Heart left ventricle (tissue), 16 donors: ENCODE measurements at regions not wholly inside any gene's neighbourhood (a gene's known extent, or its start where the extent isn't known, plus 50 kb on each side); places are given as distances from the start of the nearest gene placed in this dataset.

Source experiments
- ATAC-seq, 4 donors: fragments of 200-7000 bp; cut with Tn5 transposase; one replicate each; pipeline ENCODE4 v1.9.1; 2020 to 2022; ENCODE audit warnings: moderate library complexity in 4 of 4, mild to moderate bottlenecking in 3 of 4, moderate number of reproducible peaks in 1 of 4
- DNase-seq, 5 donors: peaks; one replicate each; pipeline ENCODE4 v3.0.0-alpha.2; 2020
- H3K27ac ChIP-seq, 12 donors: fragments of 200-600 bp; sonication (generic) in 4 of 12; one replicate each; pipeline versions ENCODE4 v1.5.0 to v1.8.0; 2016 to 2022; ENCODE audit warnings: mild to moderate bottlenecking in 2 of 12
- H3K27me3 ChIP-seq, 9 donors: fragments of 200-600 bp; sonication (generic) in 2 of 9; one replicate each; pipeline versions ENCODE4 v1.5.1 to v1.8.0; 2016 to 2022; ENCODE audit warnings: mild to moderate bottlenecking in 3 of 9
- H3K36me3 ChIP-seq, 9 donors: fragments of 200-600 bp; sonication (generic) in 2 of 9; one replicate each; pipeline versions ENCODE4 v1.5.0 to v1.8.0; 2018 to 2022; ENCODE audit warnings: mild to moderate bottlenecking in 2 of 9
- H3K4me1 ChIP-seq, 12 donors: fragments of 200-600 bp; sonication (generic) in 4 of 12; one replicate each; pipeline versions ENCODE4 v1.5.0 to v1.8.0; 2016 to 2022; ENCODE audit warnings: mild to moderate bottlenecking in 3 of 12
- H3K4me3 ChIP-seq, 12 donors: fragments of 200-600 bp; sonication (generic) in 4 of 12; one replicate each; pipeline versions ENCODE4 v1.5.0 to v1.8.0; 2017 to 2022; ENCODE audit warnings: mild to moderate bottlenecking in 9 of 12, moderate library complexity in 4 of 12
- H3K9me3 ChIP-seq, 12 donors: fragments of 200-600 bp; sonication (generic) in 4 of 12; one replicate each; pipeline versions ENCODE4 v1.5.0 to v1.8.0; 2016 to 2022; ENCODE audit warnings: mild to moderate bottlenecking in 1 of 12
- POLR2A ChIP-seq, 2 donors: fragments of 450-650 bp; IDR thresholded peaks; one replicate each; pipeline ENCODE4 v1.6.1; 2017; ENCODE audit warnings: antibody characterized with exemption in 2 of 2, mild to moderate bottlenecking in 2 of 2, moderate library complexity in 2 of 2
- WGBS, 4 donors: extraction: QIAGEN DNeasy Blood & Tissue Kit in 2 of 4; methylation state at CpG; one replicate each; pipeline versions ENCODE4 v1.1.5 to v1.1.7; 2013 to 2018; 5-methylcytosine and 5-hydroxymethylcytosine counted together
- intact Hi-C, 10 donors: fragments of 100-400 bp; cut with DNase I; formaldehyde crosslinking; loops; one replicate each; pipeline versions ENCODE4 v1.11.1 to v1.14.2; 2022
- TF ChIP-seq, protein P1 (sequence below), 12 donors: fragments of 200-600 bp; sonication (generic) in 4 of 12; IDR thresholded peaks; one replicate each; pipeline versions ENCODE4 v1.5.0 to v1.8.0; 2018 to 2022; ENCODE audit warnings: antibody characterized with exemption in 12 of 12, mild to moderate bottlenecking in 5 of 12
- donor health status: ischemic (EF 13 %, LVEDD 7.1; RV severe dilation, severe dysfunction).
- donor health status: healthy with polysubstance abuse.
- donor health status: DM: no; HTN: yes; CAD: no.
- donor health status: DM: no; HTN: no; CAD: no.
- donor health status: ischemic (EF 25% LVEDD 6.9; RV normal size, moderate dysfunction).
- donor health status: ischemic (EF 25% LVEDD 5.7; RV mildly dilated, moderate dysfunction).
- donor health status: healthy.
- donor health status: DM: yes; HTN: yes; CAD: no.
- donor health status: ischemic (EF 35%, LVEDD 5.7; RV mildly dilated, moderate dysfunction).
- donor health status: nonischemic (EF 11% LVEDD 7.7; RV severe dilation, severe dysfunction).
- donor health status: DM: yes; HTN: yes; CAD: no.
- donor health status: PGD.
- donor health status: ischemic (EF 29% LVEDD 5.4; RV normal size, mild dysfunction).
- donor health status: nonischemic (EF 23%, LVEDD 6.1; RV moderate dilation, normal function).

DNA sequence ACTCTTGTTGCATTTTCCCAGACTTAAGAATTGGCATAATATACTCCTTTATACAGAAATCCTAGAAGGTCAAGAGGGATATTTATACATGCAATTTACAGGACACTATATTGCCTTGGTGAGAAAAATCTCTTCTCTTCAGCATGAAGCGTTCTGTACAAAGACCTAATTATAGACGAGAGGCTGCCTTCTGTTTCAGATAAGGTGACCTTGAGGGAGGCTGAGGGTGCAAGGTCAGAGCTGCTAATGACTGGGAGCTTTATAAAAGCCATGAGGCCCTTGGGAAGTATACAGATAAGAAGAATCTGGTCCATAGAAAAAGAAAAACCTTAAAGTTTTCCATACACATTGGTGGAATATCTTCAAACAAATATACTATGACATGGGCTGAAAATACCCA lies 156.3 kb upstream of the SOX9 start:
- Histone ChIP-seq H3K4me1 (peaks cover 0 to 20% (median 0%) of the 10 kb centered on the region in 12 donors), H3K9me3 (peaks cover 0 to 3% (median 0%) of the 10 kb centered on the region in 12 donors), H3K4me3 (no peak overlapping the region), H3K27ac (peak overlapping the region in 7 of 12 donors; percentile 26 to 82 (median 58)), H3K36me3 (no peaks in the 10 kb centered on the region), H3K27me3 (no peaks in the 10 kb centered on the region)
- intact Hi-C loops, result loop anchor here in 6 of 10 donors (5.0 to 10.0 kb wide), 3 partner anchors 150 to 570 kb away; no protein-coding TSS in a partner anchor
- DNase-seq (no peak), ATAC-seq (peak; percentile 42 to 71 (median 68))
- WGBS, 4 donors, result 20 to 29% (median 24%) methylated on average over 2 of the region's 2 CpGs
- no peak for TF ChIP-seq POLR2A (IDR thresholded peaks at IDR 0.05)
- TF ChIP-seq, protein P1, sequence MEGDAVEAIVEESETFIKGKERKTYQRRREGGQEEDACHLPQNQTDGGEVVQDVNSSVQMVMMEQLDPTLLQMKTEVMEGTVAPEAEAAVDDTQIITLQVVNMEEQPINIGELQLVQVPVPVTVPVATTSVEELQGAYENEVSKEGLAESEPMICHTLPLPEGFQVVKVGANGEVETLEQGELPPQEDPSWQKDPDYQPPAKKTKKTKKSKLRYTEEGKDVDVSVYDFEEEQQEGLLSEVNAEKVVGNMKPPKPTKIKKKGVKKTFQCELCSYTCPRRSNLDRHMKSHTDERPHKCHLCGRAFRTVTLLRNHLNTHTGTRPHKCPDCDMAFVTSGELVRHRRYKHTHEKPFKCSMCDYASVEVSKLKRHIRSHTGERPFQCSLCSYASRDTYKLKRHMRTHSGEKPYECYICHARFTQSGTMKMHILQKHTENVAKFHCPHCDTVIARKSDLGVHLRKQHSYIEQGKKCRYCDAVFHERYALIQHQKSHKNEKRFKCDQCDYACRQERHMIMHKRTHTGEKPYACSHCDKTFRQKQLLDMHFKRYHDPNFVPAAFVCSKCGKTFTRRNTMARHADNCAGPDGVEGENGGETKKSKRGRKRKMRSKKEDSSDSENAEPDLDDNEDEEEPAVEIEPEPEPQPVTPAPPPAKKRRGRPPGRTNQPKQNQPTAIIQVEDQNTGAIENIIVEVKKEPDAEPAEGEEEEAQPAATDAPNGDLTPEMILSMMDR (IDR thresholded peaks at IDR 0.05), result no peak

DNA sequence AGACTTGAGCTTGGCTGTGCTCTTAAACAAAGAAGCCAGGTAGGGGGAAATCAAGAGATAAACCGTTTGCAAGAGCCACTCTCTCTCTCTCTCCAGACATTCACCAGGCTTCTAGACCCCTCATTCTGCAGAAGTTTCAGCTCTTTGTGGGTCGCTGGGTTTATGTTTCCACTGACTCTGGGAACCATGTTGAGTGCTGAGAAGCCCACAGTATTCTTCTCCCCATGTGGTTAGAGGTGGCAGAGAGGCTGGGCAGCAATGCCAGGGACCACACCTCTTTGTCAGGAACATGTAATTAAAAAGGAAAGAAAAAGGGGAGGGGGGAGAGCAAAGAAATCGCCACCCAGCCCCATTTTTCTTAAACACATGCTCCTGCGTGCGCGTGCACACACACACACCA lies 154.8 kb upstream of the SOX9 start:
- Histone ChIP-seq H3K27ac (peak overlapping the region in 11 of 12 donors; percentile 21 to 82 (median 62)), H3K27me3 (no peaks in the 10 kb centered on the region), H3K4me1 (peaks cover 0 to 20% (median 0%) of the 10 kb centered on the region in 12 donors), H3K4me3 (no peak overlapping the region), H3K36me3 (no peaks in the 10 kb centered on the region), H3K9me3 (no peaks in the 10 kb centered on the region)
- TF ChIP-seq POLR2A (IDR thresholded peaks at IDR 0.05), result no peak
- TF ChIP-seq, protein P1 (IDR thresholded peaks at IDR 0.05), result no peak
- DNase-seq, result no peak
- intact Hi-C loops, result loop anchor here in 5 of 10 donors (5.0 to 10.0 kb wide), 3 partner anchors 149 to 569 kb away; no protein-coding TSS in a partner anchor
- 62 to 67% (median 63%) methylated on average over 6 of the region's 6 CpGs for WGBS, 4 donors
- peak in 3 of 4 donors; percentile 11 to 21 (median 14) for ATAC-seq

DNA sequence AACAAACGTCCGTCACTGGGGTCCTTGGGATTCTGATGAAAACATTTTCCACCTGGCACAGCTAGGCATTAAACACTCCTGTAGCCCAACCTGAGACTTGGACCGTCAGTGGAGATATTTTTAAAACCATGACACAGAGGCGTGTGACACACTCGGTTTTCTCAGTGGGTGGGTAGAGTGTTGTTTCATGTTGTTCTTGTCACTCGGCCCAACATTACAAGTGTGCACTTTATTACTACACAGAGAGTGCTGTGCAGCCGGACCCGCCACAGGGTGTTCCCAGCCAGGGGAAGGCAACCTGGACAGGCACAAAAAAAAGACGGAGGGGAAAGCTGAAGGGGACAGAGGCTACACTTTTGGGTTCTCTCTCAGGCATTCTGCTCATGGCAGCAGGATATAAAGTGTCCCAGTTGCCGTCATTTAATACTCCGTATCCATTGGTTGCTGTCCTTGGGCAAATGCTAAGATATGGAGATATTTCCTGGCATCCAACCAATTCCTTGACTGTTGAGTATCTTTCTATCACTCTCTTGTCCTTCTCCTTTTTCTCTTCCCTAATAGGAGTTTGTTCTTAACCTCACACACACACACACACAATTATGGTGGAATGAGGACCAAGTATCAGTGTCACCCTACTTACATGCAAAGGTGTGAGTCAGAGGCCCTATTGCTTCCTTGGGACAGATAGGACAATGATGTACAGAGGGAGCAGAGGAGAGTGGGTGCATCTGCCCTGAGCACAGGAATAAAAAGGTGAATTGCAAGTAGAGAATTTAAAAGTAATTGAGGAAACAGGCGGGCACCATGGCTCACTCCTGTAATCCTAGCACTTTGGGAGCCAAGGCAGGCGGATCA lies 154.1 kb upstream of the SOX9 start:
- Histone ChIP-seq H3K4me3 (no peak overlapping the region), H3K9me3 (no peaks in the 10 kb centered on the region), H3K27me3 (no peaks in the 10 kb centered on the region), H3K4me1 (peaks cover 0 to 20% (median 0%) of the 10 kb centered on the region in 12 donors), H3K36me3 (no peaks in the 10 kb centered on the region), H3K27ac (peak overlapping the region in 11 of 12 donors; percentile 21 to 82 (median 62))
- DNase-seq (peak in 4 of 5 donors; percentile 28 to 60 (median 36)), ATAC-seq (peak; percentile 94 to 95 (median 94))
- TF ChIP-seq POLR2A (IDR thresholded peaks at IDR 0.05), result no peak
- TF ChIP-seq, protein P1 (IDR thresholded peaks at IDR 0.05), result no peak
- 47 to 57% (median 51%) methylated on average over 13 of the region's 13 CpGs for WGBS, 4 donors
- intact Hi-C loops, result loop anchor here in 5 of 10 donors (5.0 to 10.0 kb wide), 3 partner anchors 148 to 568 kb away; no protein-coding TSS in a partner anchor

DNA sequence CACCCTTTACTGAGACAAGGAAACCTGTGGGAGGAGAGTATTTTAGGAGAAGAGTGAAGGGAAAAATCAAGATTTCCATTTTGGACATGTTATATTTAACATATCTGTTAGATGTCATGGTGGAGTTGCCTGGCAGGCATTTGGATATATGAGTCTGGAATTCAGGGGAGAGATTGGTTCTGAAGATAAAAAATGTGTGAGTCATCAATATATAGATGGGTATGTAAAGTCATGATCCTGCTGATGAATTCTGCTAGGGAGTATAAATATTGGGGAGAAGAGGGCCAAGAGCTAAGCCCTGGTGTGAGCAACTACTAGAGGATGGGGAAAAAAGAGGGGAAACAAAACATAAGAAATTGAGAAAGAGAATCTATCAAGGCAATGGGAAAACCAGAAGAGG lies 151.3 kb upstream of the SOX9 start:
- H3K27me3 ChIP-seq, result no peaks in the 10 kb centered on the region
- no peak for DNase-seq
- no peaks in the 10 kb centered on the region for H3K36me3 ChIP-seq
- ATAC-seq, result no peak
- H3K9me3 ChIP-seq, result no peaks in the 10 kb centered on the region
- H3K27ac ChIP-seq, result no peak overlapping the region
- no peak overlapping the region for H3K4me3 ChIP-seq
- no peak for TF ChIP-seq POLR2A (IDR thresholded peaks at IDR 0.05)
- TF ChIP-seq, protein P1 (IDR thresholded peaks at IDR 0.05), result no peak
- H3K4me1 ChIP-seq, result peaks cover 0 to 18% (median 0%) of the 10 kb centered on the region in 12 donors
- intact Hi-C loops, result loop anchor here in 5 of 10 donors (5.0 to 10.0 kb wide), 3 partner anchors 145 to 565 kb away; no protein-coding TSS in a partner anchor
